NB4 (cell line): ENCODE measurements at regions not wholly inside any gene's neighbourhood (a gene's known extent, or its start where the extent isn't known, plus 50 kb on each side); places are given as distances from the start of the nearest gene placed in this dataset.

Source experiments
- CTCF ChIP-seq: IDR thresholded peaks from one replicate; pipeline ENCODE4 v1.5.1; 2012; ENCODE audit warnings: low read depth, low read length
- POLR2A ChIP-seq: IDR thresholded peaks from 2 replicates; pipeline ENCODE4 v1.6.1; 2011; ENCODE audit warnings: mild to moderate bottlenecking; ENCODE audit not compliant: insufficient read length; ENCODE audit errors: extremely low read depth

- TF ChIP-seq CTCF (no peak), POLR2A (no peak)
These were observed 142.1 kb upstream of the IVNS1ABP start for GRCh38 chr1:185459141-185459540.
